HEK293 (cell line): ENCODE measurements at regions not wholly inside any gene's neighbourhood (a gene's known extent, or its start where the extent isn't known, plus 50 kb on each side); places are given as distances from the start of the nearest gene placed in this dataset.

Experiments
- CTCF ChIA-PET: fragments of 350-600 bp; formaldehyde crosslinking; extraction: SDS; loops from one replicate; lab custom pipeline; 2021; ENCODE audit warnings: antibody characterized with exemption; lab: Yijun Ruan, JAX
- POLR2A ChIA-PET: fragments of 300-600 bp; formaldehyde crosslinking; extraction: SDS; loops from one replicate; lab custom pipeline; 2020; ENCODE audit warnings: antibody characterized with exemption, inconsistent platforms; lab: Yijun Ruan, JAX
- H3K27ac ChIP-seq: fragments of 200-500 bp; sonication (Bioruptor generic); 2 replicates; pipeline ENCODE4 v1.5.1; 2014; ENCODE audit warnings: low read depth, low read length, control low read depth, inconsistent platforms; ENCODE audit errors: extremely low read depth
- H3K36me3 ChIP-seq, 2 experiments: fragments of 200-500 bp in 1 of 2; sonication (Bioruptor generic) in 1 of 2; 1 replicate in 1 of 2; 2 replicates in 1 of 2; pipeline ENCODE4 v1.5.1; 2014 to 2017; ENCODE audit warnings: inconsistent platforms in 2 of 2, low read length in 2 of 2; ENCODE audit not compliant: control insufficient read depth in 2 of 2, insufficient read depth in 1 of 2
- H3K4me1 ChIP-seq: fragments of 200-500 bp; sonication (Bioruptor generic); 2 replicates; pipeline ENCODE4 v1.5.1; 2014; ENCODE audit warnings: mild to moderate bottlenecking, low read length, inconsistent platforms; ENCODE audit not compliant: control insufficient read depth, insufficient read depth
- H3K4me3 ChIP-seq: 2 replicates; pipeline ENCODE4 v1.5.1; 2011; ENCODE audit warnings: low read depth, mild to moderate bottlenecking, control low read depth, low read length, moderate library complexity
- H3K9me3 ChIP-seq: fragments of 200-500 bp; sonication (Bioruptor generic); 2 replicates; pipeline ENCODE4 v1.5.1; 2014; ENCODE audit warnings: low read depth, low read length, inconsistent platforms; ENCODE audit not compliant: control insufficient read depth, insufficient read depth
- GLIS2 ChIP-seq: fragments of 450-650 bp; formaldehyde crosslinking; IDR thresholded peaks from 2 replicates; pipeline ENCODE4 v1.5.1; 2016; ENCODE audit warnings: missing biosample characterization, missing genetic modification characterization
- PRDM2 ChIP-seq: fragments of 450-650 bp; formaldehyde crosslinking; IDR thresholded peaks from 2 replicates; pipeline ENCODE4 v1.5.1; 2016; ENCODE audit warnings: missing biosample characterization, missing genetic modification characterization, borderline replicate concordance
- SP3 ChIP-seq: fragments of 450-650 bp; formaldehyde crosslinking; IDR thresholded peaks from 2 replicates; pipeline ENCODE4 v1.5.1; 2016; ENCODE audit warnings: missing biosample characterization, missing genetic modification characterization
- TSHZ1 ChIP-seq: fragments of 450-650 bp; formaldehyde crosslinking; IDR thresholded peaks from 2 replicates; pipeline ENCODE4 v1.5.1; 2016; ENCODE audit warnings: missing biosample characterization, missing genetic modification characterization, borderline replicate concordance
- ZBTB17 ChIP-seq: fragments of 450-650 bp; formaldehyde crosslinking; IDR thresholded peaks from 2 replicates; pipeline ENCODE4 v1.5.1; 2016; ENCODE audit warnings: missing biosample characterization, missing genetic modification characterization
- ZBTB8A ChIP-seq: fragments of 450-650 bp; formaldehyde crosslinking; IDR thresholded peaks from 2 replicates; pipeline ENCODE4 v1.5.1; 2016; ENCODE audit warnings: missing biosample characterization, missing genetic modification characterization
- ZFHX2 ChIP-seq: fragments of 450-650 bp; formaldehyde crosslinking; conservative IDR thresholded peaks from 2 replicates; pipeline ENCODE4 v1.5.1; 2016; ENCODE audit warnings: missing biosample characterization, missing genetic modification characterization
- ZNF114 ChIP-seq: fragments of 450-650 bp; formaldehyde crosslinking; IDR thresholded peaks from 2 replicates; pipeline ENCODE4 v1.5.0; 2017; ENCODE audit warnings: missing biosample characterization, missing genetic modification characterization
- ZNF140 ChIP-seq: fragments of 450-650 bp; formaldehyde crosslinking; IDR thresholded peaks from 2 replicates; pipeline ENCODE4 v1.5.1; 2016; ENCODE audit warnings: missing biosample characterization, missing genetic modification characterization
- ZNF157 ChIP-seq: fragments of 450-650 bp; formaldehyde crosslinking; IDR thresholded peaks from 2 replicates; pipeline ENCODE4 v1.5.1; 2016; ENCODE audit warnings: missing biosample characterization, missing genetic modification characterization
- ZNF2 ChIP-seq: fragments of 450-650 bp; formaldehyde crosslinking; IDR thresholded peaks from 2 replicates; pipeline ENCODE4 v1.5.1; 2016; ENCODE audit warnings: missing biosample characterization, missing genetic modification characterization
- ZNF416 ChIP-seq: fragments of 450-650 bp; formaldehyde crosslinking; IDR thresholded peaks from 2 replicates; pipeline ENCODE4 v1.5.1; 2016; ENCODE audit warnings: missing biosample characterization, missing genetic modification characterization
- ZNF530 ChIP-seq: fragments of 450-650 bp; formaldehyde crosslinking; IDR thresholded peaks from 2 replicates; pipeline ENCODE4 v1.5.1; 2016; ENCODE audit warnings: low read depth, missing biosample characterization, missing genetic modification characterization
- ZNF621 ChIP-seq: fragments of 450-650 bp; formaldehyde crosslinking; IDR thresholded peaks from 2 replicates; pipeline ENCODE4 v1.5.1; 2017; ENCODE audit warnings: missing biosample characterization, missing genetic modification characterization

DNA sequence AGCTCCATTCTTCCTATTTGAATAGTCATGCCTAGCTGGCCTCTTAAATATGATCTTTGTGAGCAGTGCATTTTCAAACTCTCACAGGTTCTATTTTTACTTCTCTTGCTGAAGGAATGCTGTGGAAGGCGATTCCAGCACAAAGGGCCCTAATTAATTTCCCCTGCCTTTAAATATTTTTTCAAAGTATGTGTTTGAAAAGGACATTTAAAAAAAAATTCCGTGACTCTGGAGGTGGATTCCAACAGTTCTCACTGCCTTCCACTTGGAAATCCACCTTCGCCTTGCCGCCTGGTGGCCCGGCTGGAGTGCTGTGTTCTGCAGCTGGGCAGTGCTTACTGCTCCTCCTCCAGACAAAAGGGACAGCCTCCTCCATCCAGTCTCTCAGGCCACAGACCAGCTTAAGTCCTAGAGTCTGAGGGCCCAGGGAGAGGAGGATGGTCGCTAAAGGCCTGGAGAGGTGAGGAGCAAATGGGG, 61.5 kb upstream of the CORO2B start:
- ChIA-PET POLR2A (no interaction called here), CTCF (interaction anchor here (0.6 to 1.4 kb wide), 4 partner anchors 33 to 213 kb away, joined by 3 to 4 read pairs (median 3); no protein-coding TSS in a partner anchor)
- Histone ChIP-seq H3K4me1 (no peaks in the 10 kb centered on the region), H3K4me3 (no peak overlapping the region), H3K36me3 (no peaks in the 10 kb centered on the region), H3K9me3 (peaks cover 2% of the 10 kb centered on the region; the same call in 1 of the 2 replicates), H3K27ac (no peak overlapping the region)
- TF ChIP-seq SP3 (no peak), ZNF114 (tag by site-specific recombination) (no peak), TSHZ1 (tag by site-specific recombination) (no peak), PRDM2 (tag by site-specific recombination) (no peak), ZBTB17 (tag by site-specific recombination) (0 out of 2 replicates have a peak, but pooled peaks have one; percentile 25), ZNF140 (no peak)

DNA sequence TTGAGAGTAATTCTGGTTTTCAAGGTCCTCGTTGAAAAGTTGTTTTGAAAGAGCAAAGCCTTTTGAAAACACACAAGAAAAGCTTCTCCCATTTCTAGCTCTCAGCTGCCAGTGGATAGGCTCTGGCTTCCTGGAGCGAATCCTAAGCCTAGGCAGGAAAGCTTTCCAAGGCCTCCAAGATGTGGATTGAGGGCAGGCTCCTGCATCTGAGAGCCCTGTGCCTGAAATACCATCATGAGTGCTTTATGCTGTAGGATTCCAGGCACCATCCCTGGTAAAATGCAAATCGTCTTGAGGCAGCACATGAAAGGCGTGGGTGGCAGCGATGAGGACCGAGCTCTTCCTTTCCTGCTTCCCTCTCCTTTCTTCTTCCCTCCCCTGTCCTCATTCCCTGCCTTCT, 60.7 kb upstream of the CORO2B start:
- peaks cover 2% of the 10 kb centered on the region; the same call in 1 of the 2 replicates for H3K9me3 ChIP-seq
- H3K27ac ChIP-seq = no peak overlapping the region
- POLR2A ChIA-PET = no interaction called here
- H3K36me3 ChIP-seq = no peaks in the 10 kb centered on the region
- no peak for TF ChIP-seq ZNF530 (tag by site-specific recombination)
- peak; percentile 37; the same call in 1 of the 2 replicates for TF ChIP-seq ZFHX2 (tag by site-specific recombination)
- TF ChIP-seq, all 188 proteins: peak for 1
- CTCF ChIA-PET = interaction anchor here (0.5 to 1.4 kb wide), 3 partner anchors 32 to 212 kb away, joined by 3 to 4 read pairs (median 3); no protein-coding TSS in a partner anchor
- no peaks in the 10 kb centered on the region for H3K4me1 ChIP-seq
- no peak overlapping the region for H3K4me3 ChIP-seq

DNA sequence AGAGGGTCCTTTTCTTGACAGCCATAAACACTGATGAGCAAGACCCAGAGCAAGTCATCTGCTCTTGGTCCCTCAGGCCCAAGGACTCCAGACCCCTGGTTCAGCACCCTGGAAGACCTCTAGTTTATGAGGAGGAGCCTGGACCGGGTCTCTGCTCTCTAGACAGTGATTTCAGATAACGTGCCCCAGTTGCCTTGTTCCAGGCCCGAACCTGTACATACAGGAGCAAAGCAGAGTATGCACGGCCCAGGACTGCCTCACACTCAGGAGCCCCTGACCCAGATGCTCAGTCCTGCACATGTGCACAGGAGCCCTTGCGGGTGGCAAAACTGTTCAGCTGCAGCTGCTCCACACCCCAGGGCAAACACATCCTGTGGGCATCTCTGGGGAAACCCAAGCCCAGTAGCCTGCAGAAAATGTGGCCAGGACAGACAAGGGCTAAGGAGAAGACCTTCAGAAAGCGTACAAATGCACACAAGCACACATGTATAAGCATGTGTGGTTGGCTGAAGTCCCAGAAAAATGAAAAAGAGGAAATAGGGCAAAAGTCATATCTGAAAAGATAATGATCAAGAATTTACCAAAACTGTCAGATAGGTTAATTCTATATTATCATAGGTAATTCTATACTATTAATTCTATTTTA, 59.9 kb upstream of the CORO2B start:
- Histone ChIP-seq H3K27ac (no peak overlapping the region), H3K9me3 (no peaks in the 10 kb centered on the region), H3K4me1 (no peaks in the 10 kb centered on the region), H3K4me3 (no peak overlapping the region), H3K36me3 (no peaks in the 10 kb centered on the region)
- ChIA-PET POLR2A (no interaction called here), CTCF (interaction anchor here (1.2 to 1.5 kb wide), 3 partner anchors 20 to 513 kb away, joined by 3 to 6 read pairs (median 4); no protein-coding TSS in a partner anchor)
- TF ChIP-seq ZNF2 (no peak), ZNF157 (tag by site-specific recombination) (no peak), ZBTB8A (tag by site-specific recombination) (no peak), ZNF621 (no peak), GLIS2 (tag by site-specific recombination) (no peak), ZNF416 (no peak)
